ENCODE measurements at regions not wholly inside any gene's neighbourhood (a gene's known extent, or its start where the extent isn't known, plus 50 kb on each side); places are given as distances from the start of the nearest gene placed in this dataset.
"Not testable (repeated sequence)": the region's sequence is repeated elsewhere in the genome, so short reads cannot be mapped to it uniquely, and the experiment has no call there.

DNA sequence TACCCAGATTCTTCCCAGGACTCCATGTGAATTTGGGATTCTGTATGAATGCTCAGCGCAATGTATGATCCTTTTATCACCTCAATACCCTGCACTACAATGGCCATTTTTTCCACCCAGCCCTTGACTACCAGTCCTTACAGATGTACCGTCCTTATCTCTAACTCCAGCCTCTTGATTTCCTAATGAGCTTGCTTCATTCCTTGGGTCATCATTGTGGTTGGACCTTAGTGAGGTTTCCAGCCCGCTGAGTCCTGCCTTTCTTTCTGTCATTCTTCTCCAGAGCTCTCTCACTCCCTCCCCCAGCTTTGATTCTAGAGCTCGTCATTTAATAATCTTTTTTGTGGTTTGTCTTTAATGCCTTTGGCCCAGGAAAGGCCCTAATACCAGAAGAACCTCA lies 438.5 kb downstream of the ZNF536 start:
- DNase-seq: no peak

DNA sequence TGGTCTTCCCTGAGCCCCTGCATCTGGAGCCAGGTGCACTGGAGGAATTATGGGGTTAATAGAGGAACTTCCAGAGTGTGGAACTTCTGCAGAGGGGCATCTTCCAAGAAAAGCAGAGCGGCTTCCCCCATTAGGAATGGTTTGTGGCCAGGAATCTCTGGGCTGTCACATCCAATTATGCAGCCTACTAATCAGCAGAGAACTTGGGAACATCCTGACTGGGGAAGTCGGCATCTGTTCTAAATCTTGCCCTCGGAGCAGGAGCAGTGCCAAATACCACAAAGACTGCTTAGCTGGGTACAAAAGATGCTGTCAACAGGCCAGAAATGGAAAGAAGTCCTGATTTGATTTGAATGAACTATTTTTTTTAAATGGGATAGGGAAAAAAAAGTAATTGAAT lies 435.1 kb downstream of the ZNF536 start:
- DNase-seq: no peak

DNA sequence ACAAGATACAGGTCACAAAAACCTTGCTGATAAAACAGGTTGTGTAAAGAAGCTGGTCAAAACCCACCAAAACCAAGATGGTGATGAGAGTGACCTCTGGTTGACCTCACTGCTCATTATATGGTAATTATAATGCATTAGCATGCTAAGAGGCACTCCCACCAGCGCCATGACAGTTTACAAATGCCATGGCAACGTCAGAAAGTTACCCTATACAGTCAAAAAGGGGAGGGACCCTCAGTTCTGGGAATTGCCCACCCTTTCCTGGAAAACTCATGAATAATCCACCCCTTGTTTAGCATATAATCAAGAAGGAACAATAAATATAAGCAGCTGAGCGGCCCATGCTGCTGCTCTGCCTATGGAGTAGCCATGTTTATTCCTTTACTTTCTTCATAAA lies 434.1 kb downstream of the ZNF536 start:
- no peak for DNase-seq

DNA sequence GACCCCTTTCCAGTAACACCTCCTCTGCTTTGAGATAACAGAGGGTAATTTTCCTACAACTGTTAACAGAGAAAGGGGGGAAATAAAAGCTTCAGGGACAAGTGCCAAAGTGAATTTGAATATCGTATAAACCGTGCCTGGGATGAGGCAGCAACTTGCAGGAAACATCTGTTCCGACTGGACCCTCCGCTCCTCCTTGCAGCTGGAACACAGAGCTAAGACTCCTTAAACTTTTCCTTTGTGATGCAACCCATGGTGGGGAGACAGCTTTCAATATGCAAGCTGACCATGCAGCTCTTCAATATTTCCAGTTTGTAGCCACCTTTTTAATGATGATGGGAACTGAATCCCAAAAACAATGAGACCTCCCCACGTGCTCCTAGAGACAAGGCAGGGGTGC lies 432.6 kb downstream of the ZNF536 start:
- DNase-seq: no peak

DNA sequence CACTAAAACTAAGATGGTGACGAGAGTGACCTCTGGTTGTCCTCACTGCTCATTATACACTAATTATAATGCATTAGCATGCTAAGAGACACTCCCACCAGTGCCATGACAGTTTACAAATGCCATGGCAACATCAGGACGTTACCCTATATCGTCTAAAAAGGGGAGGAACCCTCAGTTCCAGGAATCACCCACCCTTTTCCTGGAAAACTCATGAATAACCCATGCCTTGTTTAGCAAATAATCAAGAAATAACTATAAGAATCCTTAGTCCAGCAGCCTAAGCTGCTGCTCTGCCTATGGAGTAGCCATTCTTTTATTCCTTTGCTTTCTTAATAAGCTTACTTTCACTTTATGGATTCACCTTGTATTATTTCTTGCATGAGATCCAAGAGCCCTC lies 432.1 kb downstream of the ZNF536 start:
- DNase-seq: not testable (repeated sequence)

DNA sequence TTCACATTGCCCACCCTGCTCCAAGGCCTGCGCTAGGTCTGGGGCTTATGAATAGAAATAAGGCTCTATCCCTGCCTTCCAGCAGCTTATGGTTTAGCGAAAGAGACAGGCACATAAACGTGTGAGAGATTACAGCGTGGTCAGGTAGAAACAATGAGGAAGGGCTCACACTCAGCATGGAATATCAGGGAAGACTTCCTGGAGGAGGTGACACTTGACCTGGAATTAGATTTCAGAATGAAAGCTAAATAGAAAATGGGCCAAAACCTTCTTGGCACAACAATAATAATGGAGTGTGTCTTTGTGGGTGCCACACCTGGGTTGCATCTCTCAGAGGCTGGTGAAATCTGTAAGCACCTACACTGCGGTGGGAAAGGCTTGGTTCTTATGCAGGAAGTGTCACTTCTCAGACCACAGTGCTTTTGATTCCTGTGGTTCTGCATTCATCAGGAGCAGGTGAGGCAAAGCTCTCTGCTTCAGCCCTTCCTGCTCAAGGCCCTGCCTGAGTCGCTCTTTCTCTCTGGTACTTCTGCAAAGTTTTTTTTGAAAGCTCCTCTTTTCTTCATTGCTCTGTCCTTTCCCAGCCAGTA lies 430.3 kb downstream of the ZNF536 start:
- DNase-seq: no peak

DNA sequence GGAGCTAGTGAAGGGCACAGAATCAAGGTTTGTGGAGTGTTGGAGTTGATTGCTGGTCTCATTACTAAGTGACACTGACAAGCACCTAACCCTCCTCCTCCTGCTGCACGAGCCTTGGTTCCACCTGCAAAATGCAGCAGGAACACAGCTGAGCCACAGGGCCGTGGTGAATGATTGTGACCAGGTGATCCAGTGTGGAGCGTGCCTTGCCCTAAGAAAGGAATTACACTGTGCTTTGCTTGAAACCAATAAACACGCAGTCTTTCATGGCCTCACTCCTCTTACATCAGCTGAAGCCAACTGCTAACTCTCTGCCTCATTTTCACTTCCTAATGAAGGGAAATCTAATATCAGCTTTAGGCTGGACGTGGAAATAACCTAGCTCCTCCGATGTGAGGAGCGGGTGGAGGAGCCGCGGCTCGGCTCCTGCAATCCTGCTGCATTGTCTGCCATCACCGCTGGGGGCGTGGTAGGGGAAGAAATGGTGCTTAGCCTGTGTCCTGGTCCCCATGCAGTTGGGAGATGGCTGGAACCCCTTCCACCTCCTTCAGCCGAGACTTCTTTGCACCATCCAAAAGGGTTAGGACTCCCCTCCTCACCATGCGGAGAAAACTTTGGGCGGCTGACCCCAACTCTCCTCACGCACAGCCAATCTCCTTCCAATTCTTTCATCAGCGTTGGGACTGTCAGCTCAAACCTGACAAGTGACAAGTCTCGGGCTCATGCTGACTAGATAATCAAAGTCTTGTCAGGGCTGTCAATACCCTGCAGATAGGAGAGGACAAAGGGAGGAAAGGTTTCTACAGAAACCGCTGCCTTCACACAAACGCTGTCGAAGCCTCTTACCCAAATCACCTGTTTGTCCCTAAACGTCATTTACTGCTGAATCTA lies 427.9 kb downstream of the ZNF536 start:
- peak; percentile 19 to 62 for DNase-seq

DNA sequence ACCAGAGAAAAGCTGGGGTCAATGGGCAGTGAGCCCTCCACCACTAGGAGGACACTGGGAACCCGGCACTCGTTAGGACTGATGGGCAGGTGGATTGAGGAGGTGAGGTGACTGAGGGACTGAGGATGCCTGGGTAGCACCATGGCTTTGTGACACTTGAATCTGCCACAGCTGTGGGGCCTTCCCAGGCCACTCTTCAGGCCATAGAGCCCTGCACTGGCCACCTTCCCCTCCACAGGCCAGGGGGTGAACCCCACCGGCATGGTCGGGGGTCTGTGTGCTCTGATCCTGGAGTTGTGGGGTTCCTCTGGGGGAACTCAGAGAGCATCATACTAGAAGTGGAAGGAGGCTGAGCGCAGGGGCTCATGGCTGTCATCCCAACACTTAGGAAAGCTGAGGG lies 423.5 kb downstream of the ZNF536 start:
- DNase-seq: no peak

DNA sequence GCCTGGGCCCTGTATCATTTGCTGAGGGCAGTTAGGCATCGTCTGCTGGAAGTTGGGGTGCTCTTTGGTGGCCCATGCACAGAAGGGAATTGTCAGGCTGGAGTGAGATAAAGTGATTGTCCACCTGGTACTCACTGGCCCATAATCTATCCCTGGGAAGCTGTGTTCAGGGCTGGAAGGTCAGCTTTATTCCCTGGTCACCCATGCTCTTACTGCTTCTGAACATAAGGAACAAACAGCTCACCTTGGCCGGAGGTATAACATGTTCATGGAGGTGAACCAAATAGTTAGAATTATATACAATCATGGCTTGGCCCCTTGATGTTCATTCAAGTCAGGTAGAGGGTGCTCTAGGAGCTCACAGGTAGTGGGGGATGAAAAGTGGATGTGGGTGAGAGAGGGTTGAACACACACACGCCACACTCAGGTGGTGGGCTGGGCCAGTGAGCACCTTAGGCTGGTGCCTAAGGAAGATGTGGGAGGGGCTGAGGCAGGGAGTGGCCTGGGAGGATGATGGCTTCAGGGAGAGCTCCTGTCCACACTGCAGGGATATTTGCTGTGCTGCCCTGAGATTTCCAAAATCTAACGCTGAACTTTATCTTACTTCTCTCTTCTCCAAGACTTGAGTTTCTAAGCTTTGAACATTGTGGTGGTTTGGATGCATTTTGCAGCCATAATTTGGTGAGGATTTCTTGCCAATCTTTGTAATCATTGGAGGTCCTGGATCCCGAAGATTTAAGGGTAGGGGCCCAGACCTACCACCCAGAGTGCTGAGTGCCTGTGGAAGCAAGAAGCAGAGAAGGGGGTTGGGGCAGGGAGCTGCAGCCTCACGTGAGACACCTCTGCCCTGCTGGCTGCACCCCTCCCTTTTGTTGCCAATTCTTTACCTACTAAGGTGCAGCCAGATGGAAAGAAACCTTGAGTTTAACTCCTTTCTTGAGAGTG lies 420.6 kb downstream of the ZNF536 start:
- DNase-seq: no peak

DNA sequence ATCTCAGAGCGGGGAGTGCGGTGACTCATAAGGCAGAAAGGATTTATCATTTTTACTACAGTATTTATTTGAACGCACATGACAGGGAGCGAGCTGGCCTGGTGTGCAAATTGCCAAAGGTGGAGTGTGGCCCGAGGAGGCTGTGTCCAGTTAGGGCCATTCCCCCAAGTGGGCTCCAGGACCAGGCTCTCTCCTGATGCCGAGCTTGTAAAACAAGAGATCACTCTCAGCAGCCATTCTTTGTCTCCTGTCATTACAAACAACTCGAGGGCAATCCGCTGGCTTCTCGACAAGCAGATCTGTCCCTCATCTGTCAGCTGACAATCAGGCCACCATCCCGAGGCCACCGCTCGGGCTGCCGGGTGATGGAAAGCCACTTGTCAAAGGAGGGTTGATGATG lies 418.9 kb downstream of the ZNF536 start:
- no peak for DNase-seq

DNA sequence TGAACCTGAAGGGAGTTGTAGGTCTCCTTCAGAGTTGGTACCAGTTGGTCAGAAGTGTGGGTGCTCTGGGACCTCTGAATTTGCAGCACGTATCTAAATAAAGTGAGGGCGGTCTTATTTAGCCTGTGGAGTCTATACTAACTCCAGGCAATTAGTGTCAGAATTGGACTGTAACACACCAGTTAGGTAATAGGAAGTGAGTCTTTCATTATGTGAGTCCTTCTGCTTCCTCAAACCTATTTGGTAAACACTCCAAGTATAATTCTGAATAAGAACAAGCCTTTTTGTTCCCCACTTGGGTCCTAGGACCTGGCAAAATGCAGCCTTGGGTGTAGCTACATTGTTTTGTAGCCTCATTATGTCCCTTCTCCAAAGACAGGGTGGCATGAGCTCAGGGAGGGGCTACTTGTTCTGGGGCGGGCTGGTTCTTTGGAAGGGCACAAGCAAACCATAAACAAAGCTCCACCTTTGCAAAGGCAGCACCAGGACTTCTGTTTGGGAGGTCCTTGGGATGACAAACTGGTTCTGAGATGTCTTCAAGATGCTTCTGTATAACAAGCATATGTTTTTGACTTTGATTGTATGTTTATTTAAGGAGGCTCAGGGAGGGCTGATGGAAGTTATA lies 418.0 kb downstream of the ZNF536 start:
- DNase-seq: peak; percentile 60 to 62

DNA sequence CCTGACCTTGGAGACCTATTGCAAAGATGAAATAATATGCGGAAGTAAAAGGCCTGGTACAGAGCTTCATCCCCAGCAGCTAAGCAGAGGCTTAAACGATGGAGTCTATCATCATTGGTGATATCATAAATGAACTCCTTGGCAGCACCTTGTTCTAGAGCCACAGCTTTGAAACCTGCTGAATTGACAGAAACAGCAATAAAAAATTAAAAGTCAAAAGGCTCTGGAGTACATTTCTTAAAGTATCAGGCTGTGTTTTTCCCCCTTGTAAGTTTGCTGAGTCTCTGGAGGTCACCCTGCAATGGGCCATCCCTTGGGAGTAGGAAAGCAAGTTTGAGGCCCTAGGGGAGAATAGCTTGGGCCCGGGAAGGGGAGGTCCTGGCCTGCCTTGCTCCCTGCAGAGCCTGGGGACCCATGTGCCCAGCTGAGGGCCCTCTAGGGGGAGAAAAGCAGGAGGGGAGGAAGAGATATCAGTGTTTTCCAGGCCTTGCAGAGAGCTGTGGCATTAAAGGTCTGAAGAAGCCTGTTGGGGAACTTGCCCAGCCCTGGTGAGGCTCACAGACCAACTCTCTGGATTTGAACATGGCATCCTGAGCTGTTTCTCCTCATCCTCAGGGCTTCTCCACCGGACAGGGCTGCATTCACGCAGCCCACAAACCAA lies 416.1 kb downstream of the ZNF536 start:
- no peak for DNase-seq

DNA sequence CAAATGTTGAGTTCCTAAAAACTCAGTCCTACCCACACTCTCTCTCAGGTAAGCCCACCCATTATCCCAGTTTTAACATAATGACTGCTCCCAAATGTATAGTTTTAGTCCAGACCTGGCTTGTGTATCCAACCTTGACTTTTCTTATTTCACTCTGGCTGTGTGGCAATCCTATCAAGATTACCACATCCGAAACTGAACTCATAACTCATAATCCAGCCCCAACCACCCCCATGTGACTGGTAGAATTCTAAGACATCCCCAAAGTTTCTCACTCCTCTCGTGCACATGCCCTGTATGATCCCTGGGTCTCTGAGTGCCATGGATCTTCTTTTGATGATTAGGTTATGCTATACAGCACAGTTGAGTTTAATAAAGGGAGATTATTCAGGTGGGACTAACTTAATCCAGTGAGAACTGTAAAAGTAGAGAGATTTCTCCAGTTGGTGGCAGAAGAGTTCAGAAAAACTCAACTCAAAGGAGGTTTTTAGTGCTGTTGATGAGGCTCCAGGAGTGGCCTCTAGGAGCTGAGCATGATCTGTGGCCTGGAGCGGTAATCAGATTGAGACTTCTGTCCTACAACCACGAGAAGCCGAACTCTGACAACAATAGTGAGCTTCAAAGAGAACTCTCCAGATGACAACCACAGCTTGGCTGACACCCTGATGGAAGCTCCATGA lies 413.4 kb downstream of the ZNF536 start:
- peak; percentile 30 to 53 for DNase-seq

DNA sequence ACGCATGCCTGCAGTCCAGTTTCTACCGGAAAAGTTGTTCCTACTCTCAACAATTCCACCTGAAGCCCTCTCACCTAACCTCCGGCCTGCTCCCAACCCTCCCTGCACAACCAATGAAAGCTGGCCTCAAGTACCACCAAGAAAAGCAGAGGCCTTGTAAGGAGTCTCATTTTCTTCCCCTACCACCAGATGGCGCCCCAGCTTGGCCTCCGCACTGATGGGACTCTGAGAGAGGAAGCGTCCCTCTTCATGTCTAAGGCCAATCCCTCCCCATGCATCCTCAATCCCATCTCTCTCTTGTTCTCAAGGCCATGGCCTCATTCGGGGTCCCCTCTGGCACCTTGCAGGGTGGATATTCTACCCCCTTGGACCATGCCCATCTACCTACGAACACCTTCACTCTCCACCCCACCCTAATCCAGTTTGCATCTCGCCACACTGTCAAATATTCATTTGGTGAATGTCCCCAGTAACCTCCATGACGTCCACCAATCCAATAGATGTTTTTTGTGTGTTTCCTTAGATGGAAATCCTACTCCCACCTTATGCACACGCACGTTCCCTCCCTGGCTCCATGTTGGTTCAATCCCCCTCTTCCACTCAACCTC lies 412.8 kb downstream of the ZNF536 start:
- peak; percentile 50 to 89 for DNase-seq

DNA sequence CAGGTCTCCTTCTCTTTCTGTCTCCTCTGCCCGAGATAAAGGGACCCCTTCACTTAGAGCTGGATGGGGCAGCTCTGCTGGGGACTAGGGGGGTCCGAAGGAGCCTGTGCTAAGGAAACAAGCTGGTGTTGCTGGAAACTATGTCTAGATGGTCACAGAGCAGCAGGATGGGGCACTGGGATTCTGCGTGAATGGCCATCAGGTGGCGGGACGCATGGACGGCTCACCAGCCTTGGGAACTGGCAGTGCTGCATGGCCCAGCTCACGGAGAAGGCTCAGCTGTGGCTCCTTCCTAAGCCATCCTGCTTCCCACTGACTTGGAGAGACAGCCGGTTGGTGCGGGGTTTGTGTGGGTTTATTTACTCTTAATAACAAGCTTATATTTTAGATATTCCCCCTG lies 411.8 kb downstream of the ZNF536 start:
- DNase-seq: no peak

DNA sequence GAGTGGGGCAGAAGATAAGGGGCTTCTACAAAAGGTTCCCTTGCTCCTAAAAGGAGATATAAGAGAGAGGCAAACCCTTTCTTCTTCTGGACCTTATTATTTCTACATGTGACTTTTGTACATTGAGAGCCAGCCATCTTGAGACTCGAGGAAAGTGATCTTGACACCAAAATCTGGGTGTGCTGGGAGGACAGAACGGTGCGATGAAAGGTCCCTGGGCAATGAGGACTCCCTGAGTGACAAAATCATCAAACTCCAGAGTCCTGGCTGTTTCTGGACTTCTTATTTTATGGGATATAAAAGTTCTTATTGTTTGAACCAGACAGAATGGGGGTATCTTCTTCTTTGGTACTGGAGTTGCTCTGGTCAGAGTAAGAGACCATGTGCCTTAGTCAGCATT lies 411.0 kb downstream of the ZNF536 start:
- DNase-seq: no peak

DNA sequence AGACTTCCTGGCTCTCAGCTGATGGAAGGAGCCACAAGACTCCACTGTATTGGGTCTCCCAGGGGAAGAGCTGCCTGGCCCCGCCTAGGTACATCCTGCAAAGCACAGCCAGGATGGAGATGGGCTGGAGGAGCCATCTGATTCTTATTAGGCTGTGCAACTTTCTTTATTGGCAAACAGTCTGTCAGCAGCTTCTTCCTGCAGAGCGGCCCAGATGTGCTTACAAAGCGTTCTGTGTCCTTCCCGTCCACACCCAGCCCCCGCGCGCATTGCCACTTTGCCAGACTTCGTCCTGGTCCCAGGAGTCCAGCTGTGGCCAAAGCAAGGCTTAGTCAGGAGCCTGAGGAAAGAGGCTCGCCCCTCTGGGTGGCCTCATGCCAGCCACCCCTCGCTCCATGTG lies 409.3 kb downstream of the ZNF536 start:
- no peak for DNase-seq

DNA sequence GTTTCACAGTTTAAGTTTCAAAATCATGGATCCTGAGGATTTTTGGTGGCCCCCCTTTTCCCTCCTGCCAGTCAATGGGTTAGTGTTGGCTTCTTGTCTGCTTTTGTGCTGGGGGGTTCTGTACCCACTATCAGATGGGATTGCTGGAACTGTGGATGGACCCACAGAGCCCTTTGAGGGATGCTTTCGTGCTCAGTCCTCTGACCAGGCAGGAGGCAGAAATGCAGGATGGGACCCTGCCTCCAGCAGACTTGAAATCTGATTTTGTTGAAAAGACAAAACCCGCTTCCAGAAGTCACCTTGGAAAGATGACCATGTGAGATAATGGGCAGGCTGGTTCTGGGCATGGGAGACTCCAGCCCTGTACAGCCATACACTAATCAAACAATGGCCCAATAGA lies 408.9 kb downstream of the ZNF536 start:
- no peak for DNase-seq

DNA sequence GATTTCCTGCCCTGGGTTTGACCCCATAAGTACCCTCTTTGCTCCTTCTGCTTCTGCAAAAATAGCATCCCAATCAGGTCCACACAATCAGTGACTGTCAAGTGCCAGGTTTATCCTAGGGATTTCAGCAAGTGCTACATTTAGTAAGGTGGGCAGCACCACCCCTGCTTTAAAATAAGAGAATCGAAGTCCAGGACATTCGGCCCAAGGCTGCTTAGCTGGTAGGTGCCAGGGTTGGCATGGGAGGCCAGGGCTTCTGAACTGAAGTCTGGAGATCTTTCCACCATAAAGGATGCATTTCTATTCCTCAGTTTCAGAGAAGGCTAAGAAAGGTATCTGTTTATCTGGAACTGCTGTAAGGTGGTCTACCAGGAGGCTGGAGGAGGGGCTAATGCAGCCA lies 408.3 kb downstream of the ZNF536 start:
- no peak for DNase-seq

DNA sequence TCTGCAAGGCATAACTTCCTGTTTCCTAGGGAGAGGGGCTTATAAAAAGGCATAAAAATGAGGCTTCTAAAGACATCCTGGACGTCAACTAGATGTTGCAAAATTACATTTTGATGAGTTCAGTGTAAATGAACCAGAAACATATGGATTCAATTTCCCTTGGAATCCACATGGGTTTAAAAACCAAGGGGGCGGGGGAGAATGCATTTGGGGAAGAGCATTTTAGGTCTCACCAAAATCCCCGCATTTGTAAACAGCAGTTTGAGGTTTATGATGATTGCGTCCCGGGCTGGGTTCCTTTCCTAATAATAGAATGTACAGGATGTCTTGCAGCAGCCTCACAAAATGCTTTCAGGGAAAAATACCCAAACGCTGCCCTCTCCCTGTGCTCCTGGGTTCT lies 407.8 kb downstream of the ZNF536 start:
- DNase-seq: peak; percentile 72 to 75

DNA sequence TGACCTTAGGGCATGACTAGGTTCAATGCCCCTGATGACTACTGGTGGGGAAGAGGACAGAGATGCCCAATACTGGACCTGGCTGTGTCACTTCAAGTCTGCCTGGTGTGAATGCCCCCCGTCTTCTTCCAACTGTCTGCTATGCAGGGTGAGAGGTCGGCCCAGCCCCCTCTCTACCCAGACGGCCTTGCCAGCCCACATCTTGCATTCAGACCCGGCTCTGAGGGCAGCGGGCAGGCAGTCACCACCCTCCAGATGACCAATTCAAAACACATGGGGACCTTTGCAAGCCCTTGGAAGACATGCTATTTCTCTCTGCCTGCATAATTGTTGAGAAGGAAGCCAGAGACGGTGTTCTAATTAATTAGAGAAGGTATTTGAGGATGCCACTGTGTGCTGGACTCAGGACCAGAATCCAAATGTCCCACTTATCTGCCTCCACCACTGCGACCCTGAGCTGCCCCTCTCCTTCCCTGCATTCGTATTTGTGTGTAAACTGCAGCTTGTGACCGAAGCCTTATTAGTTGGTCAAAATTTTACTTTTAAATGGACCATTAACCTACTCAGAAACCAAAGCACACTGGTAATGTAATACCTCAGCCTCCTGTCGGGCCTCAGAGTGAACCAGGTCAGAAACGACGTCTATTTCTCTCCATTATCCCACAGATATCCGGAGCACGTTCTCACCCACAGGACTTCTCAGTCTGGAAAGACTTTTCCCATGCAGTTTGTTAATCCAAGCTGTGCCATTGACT lies 407.0 kb downstream of the ZNF536 start:
- no peak for DNase-seq
